Natural killer cell (primary cell): ENCODE measurements at regions not wholly inside any gene's neighbourhood (a gene's known extent, or its start where the extent isn't known, plus 50 kb on each side); places are given as distances from the start of the nearest gene placed in this dataset.

Experiments
- ATAC-seq, 3 donors: fragments of 150-1000 bp in 2 of 3; fragments of 200-7000 bp in 1 of 3; cut with Tn5 transposase; 1 replicate in 1 of 3; 2 replicates in 2 of 3; pipeline ENCODE4 v1.10.0; 2021; ENCODE audit warnings: mild to moderate bottlenecking in 2 of 3, moderate library complexity in 2 of 3
- DNase-seq, 2 donors: peaks; one replicate each; pipeline versions ENCODE4 v3.0.0 to v3.0.0-alpha.2; 2013 to 2021; ENCODE audit warnings: mixed read lengths in 1 of 2
- H3K27ac ChIP-seq: one replicate; pipeline ENCODE4 v1.5.1; 2013; ENCODE audit warnings: mild to moderate bottlenecking, low read length
- H3K27me3 ChIP-seq: one replicate; pipeline ENCODE4 v1.6.1; 2013; ENCODE audit warnings: low read length; ENCODE audit not compliant: control insufficient read depth, insufficient read depth
- H3K36me3 ChIP-seq: one replicate; pipeline ENCODE4 v1.6.1; 2013; ENCODE audit warnings: low read length; ENCODE audit not compliant: control insufficient read depth, insufficient read depth
- H3K4me1 ChIP-seq: one replicate; pipeline ENCODE4 v1.6.1; 2013; ENCODE audit warnings: low read length; ENCODE audit not compliant: control insufficient read depth, insufficient read depth
- H3K4me3 ChIP-seq: one replicate; pipeline ENCODE4 v1.5.1; 2013; ENCODE audit warnings: low read length
- H3K9me3 ChIP-seq: one replicate; pipeline ENCODE4 v1.6.1; 2013; ENCODE audit warnings: low read length; ENCODE audit not compliant: control insufficient read depth, insufficient read depth
- H3K27ac Mint-ChIP-seq, 2 donors: one replicate each; pipeline ENCODE4 v1.8.0; 2022; ENCODE audit warnings: mild to moderate bottlenecking in 2 of 2, mixed read lengths in 2 of 2, moderate library complexity in 1 of 2
- H3K27me3 Mint-ChIP-seq, 2 donors: one replicate each; pipeline ENCODE4 v1.8.0; 2022; ENCODE audit warnings: low read depth in 2 of 2, mixed read lengths in 2 of 2
- H3K36me3 Mint-ChIP-seq: one replicate; pipeline ENCODE4 v1.8.0; 2022; ENCODE audit warnings: mixed read lengths
- H3K4me1 Mint-ChIP-seq, 2 donors: one replicate each; pipeline ENCODE4 v1.8.0; 2022; ENCODE audit warnings: mixed read lengths in 2 of 2
- H3K4me3 Mint-ChIP-seq: one replicate; pipeline ENCODE4 v1.8.0; 2022; ENCODE audit warnings: mild to moderate bottlenecking, moderate library complexity, mixed read lengths
- H3K9me3 Mint-ChIP-seq, 2 donors: one replicate each; pipeline ENCODE4 v1.8.0; 2022; ENCODE audit warnings: mixed read lengths in 2 of 2
- WGBS: methylation state at CpG from one replicate; pipeline ENCODE4 v1.1.7; 2013; ENCODE audit warnings: missing lambda C conversion rate; ENCODE audit not compliant: insufficient coverage; 5-methylcytosine and 5-hydroxymethylcytosine counted together
- intact Hi-C: fragments of 100-400 bp; cut with micrococcal nuclease; formaldehyde crosslinking; loops from one replicate; pipeline ENCODE4 v1.14.2; 2022
- TF ChIP-seq, protein P1 (sequence below): fragments of 200-600 bp; IDR thresholded peaks from one replicate; pipeline ENCODE4 v1.8.0; 2022; ENCODE audit warnings: antibody characterized with exemption

DNA sequence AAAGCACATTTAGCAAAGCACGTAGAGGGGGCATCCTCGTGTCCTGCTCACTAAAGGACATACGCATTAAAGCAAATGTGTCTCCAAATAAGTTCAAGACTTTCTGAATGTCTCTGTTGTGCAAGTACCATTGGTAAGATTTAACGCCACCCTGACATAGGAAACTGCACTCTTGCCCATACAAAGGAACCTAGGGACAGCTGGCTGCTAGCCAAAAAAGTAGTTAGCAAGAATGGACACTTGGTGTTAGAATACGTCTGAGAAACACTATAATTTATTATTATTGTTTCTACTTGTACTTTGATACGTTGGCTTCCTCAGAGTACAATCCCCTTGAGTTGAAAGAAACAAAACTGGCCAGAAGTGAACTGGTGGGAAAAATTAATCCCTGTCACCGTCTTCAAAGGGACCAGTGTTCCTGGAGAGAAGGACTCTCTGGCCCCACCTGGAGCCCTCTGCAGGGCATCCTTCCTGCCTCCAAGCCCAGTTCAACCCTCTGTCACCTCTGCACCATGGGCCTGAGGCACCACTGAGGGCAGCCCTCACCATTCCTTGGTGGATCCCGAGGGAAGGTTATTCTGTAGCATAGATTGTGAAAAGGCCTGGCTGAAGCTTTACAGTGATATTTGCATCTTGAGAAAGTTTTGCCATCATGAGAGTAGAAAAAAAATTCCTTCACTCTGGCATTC lies 51.4 kb upstream of the APCDD1 start:
- ATAC-seq (no peak), DNase-seq (no peak)
- peaks cover 9 to 12% of the 10 kb centered on the region in 2 donors for H3K27me3 Mint-ChIP-seq
- intact Hi-C loops, result no loop called here
- no peaks in the 10 kb centered on the region for H3K27me3 ChIP-seq
- H3K4me3 ChIP-seq, result no peak overlapping the region
- no peaks in the 10 kb centered on the region for H3K36me3 Mint-ChIP-seq
- H3K27ac Mint-ChIP-seq, result no peak overlapping the region
- H3K4me1 ChIP-seq, result peaks cover 3% of the 10 kb centered on the region
- no peak overlapping the region for H3K27ac ChIP-seq
- no peak overlapping the region for H3K4me3 Mint-ChIP-seq
- WGBS, result 82% methylated on average over 7 of the region's 8 CpGs
- peaks cover 0 to 4% of the 10 kb centered on the region in 2 donors for H3K4me1 Mint-ChIP-seq
- TF ChIP-seq, protein P1, sequence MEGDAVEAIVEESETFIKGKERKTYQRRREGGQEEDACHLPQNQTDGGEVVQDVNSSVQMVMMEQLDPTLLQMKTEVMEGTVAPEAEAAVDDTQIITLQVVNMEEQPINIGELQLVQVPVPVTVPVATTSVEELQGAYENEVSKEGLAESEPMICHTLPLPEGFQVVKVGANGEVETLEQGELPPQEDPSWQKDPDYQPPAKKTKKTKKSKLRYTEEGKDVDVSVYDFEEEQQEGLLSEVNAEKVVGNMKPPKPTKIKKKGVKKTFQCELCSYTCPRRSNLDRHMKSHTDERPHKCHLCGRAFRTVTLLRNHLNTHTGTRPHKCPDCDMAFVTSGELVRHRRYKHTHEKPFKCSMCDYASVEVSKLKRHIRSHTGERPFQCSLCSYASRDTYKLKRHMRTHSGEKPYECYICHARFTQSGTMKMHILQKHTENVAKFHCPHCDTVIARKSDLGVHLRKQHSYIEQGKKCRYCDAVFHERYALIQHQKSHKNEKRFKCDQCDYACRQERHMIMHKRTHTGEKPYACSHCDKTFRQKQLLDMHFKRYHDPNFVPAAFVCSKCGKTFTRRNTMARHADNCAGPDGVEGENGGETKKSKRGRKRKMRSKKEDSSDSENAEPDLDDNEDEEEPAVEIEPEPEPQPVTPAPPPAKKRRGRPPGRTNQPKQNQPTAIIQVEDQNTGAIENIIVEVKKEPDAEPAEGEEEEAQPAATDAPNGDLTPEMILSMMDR, result no peak
- H3K36me3 ChIP-seq, result no peaks in the 10 kb centered on the region
- no peaks in the 10 kb centered on the region for H3K9me3 Mint-ChIP-seq
- no peaks in the 10 kb centered on the region for H3K9me3 ChIP-seq

GRCh38 chr18:10403708-10404107 lies 50.7 kb upstream of the APCDD1 start:
- no peaks in the 10 kb centered on the region for H3K27me3 ChIP-seq
- Mint-ChIP-seq H3K4me1 (peaks cover 0 to 4% of the 10 kb centered on the region in 2 donors), H3K27ac (no peak overlapping the region), H3K9me3 (no peaks in the 10 kb centered on the region), H3K4me3 (no peak overlapping the region), H3K36me3 (no peaks in the 10 kb centered on the region), H3K27me3 (peaks cover 9 to 12% of the 10 kb centered on the region in 2 donors)
- WGBS, result 92% methylated on average over 11 of the region's 11 CpGs
- no peaks in the 10 kb centered on the region for H3K9me3 ChIP-seq
- DNase-seq, result no peak
- H3K27ac ChIP-seq, result no peak overlapping the region
- TF ChIP-seq, protein P1, result no peak
- H3K36me3 ChIP-seq, result no peaks in the 10 kb centered on the region
- peaks cover 3% of the 10 kb centered on the region for H3K4me1 ChIP-seq
- no peak overlapping the region for H3K4me3 ChIP-seq
- intact Hi-C loops, result no loop called here
- ATAC-seq, result no peak

DNA sequence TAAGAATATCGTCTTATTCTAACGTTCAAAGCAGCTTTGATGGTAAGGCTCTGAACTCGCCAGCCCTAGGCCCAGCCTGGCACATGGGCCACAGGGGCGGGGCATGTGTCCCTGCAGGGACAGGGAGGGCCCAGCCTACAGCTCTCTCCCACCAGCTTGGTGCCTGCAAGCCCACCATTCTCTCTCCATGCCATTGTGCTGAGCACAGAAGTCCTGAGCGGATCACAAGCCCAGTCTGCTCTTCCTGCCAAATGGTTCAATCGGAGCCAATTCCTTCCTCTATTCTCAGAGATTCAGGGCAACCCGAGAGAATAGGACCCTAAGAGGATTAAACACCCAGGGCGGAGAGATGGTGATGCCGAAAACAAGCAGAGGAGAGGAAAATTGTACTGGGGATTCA lies 50.3 kb upstream of the APCDD1 start:
- intact Hi-C loops, result no loop called here
- WGBS, result 90% methylated on average over 9 of the region's 9 CpGs
- DNase-seq (no peak), ATAC-seq (no peak)
- no peak overlapping the region for H3K4me3 ChIP-seq
- no peak overlapping the region for H3K27ac Mint-ChIP-seq
- no peaks in the 10 kb centered on the region for H3K27me3 ChIP-seq
- H3K27ac ChIP-seq, result no peak overlapping the region
- no peaks in the 10 kb centered on the region for H3K9me3 ChIP-seq
- H3K4me3 Mint-ChIP-seq, result no peak overlapping the region
- peaks cover 3% of the 10 kb centered on the region for H3K4me1 ChIP-seq
- peaks cover 0 to 4% of the 10 kb centered on the region in 2 donors for H3K4me1 Mint-ChIP-seq
- no peaks in the 10 kb centered on the region for H3K36me3 ChIP-seq
- no peaks in the 10 kb centered on the region for H3K36me3 Mint-ChIP-seq
- TF ChIP-seq, protein P1, result no peak
- H3K27me3 Mint-ChIP-seq, result peaks cover 9 to 12% of the 10 kb centered on the region in 2 donors
- H3K9me3 Mint-ChIP-seq, result no peaks in the 10 kb centered on the region
